Hepatocyte (in vitro differentiated cells): ENCODE measurements at regions not wholly inside any gene's neighbourhood (a gene's known extent, or its start where the extent isn't known, plus 50 kb on each side); places are given as distances from the start of the nearest gene placed in this dataset.

ENCODE experiments used
- DNase-seq: peaks from one replicate; pipeline ENCODE4 v3.0.0-alpha.2; 2016; ENCODE audit warnings: low spot score
- H2AFZ ChIP-seq: fragments of 200-600 bp; sonication (generic); 2 replicates; pipeline ENCODE4 v1.6.0; 2016; ENCODE audit warnings: antibody characterized with exemption, mild to moderate bottlenecking
- H3K27ac ChIP-seq: fragments of 200-600 bp; sonication (generic); 2 replicates; pipeline ENCODE4 v1.5.1; 2016; ENCODE audit warnings: mild to moderate bottlenecking
- H3K27me3 ChIP-seq: fragments of 200-600 bp; sonication (generic); 2 replicates; pipeline ENCODE4 v1.6.1; 2016
- H3K36me3 ChIP-seq: fragments of 200-600 bp; sonication (generic); replicated peaks from 2 replicates; pipeline ENCODE4 v1.5.1; 2016; ENCODE audit warnings: low read depth; ENCODE audit not compliant: insufficient read depth
- H3K4me1 ChIP-seq: fragments of 200-600 bp; sonication (generic); 2 replicates; pipeline ENCODE4 v1.5.1; 2016; ENCODE audit warnings: mild to moderate bottlenecking, moderate library complexity; ENCODE audit not compliant: insufficient read depth
- H3K4me2 ChIP-seq: fragments of 200-600 bp; sonication (generic); 2 replicates; pipeline ENCODE4 v1.6.0; 2016
- H3K4me3 ChIP-seq: fragments of 200-600 bp; sonication (generic); 2 replicates; pipeline ENCODE4 v1.5.1; 2016; ENCODE audit warnings: mild to moderate bottlenecking
- H3K79me2 ChIP-seq: fragments of 200-600 bp; sonication (generic); 2 replicates; pipeline ENCODE4 v1.6.0; 2017; ENCODE audit warnings: mild to moderate bottlenecking
- H3K9me2 ChIP-seq: fragments of 200-600 bp; sonication (generic); replicated peaks from 2 replicates; pipeline ENCODE4 v1.6.0; 2017; ENCODE audit warnings: mild to moderate bottlenecking; ENCODE audit not compliant: insufficient read depth
- H3K9me3 ChIP-seq: fragments of 200-600 bp; sonication (generic); 2 replicates; pipeline ENCODE4 v1.5.1; 2016; ENCODE audit warnings: low read depth, mild to moderate bottlenecking
- H4K20me1 ChIP-seq: fragments of 200-600 bp; sonication (generic); 2 replicates; pipeline ENCODE4 v1.6.0; 2016; ENCODE audit warnings: mild to moderate bottlenecking; ENCODE audit not compliant: insufficient read depth, poor library complexity, severe bottlenecking
- EZH2 ChIP-seq: fragments of 200-600 bp; sonication (generic); IDR thresholded peaks from 2 replicates; pipeline ENCODE4 v1.6.1; 2016; ENCODE audit warnings: antibody characterized with exemption, mild to moderate bottlenecking, borderline replicate concordance
- EZH2phosphoT487 ChIP-seq: fragments of 200-600 bp; sonication (generic); IDR thresholded peaks from one replicate; pipeline ENCODE4 v1.6.1; 2018; ENCODE audit warnings: antibody characterized with exemption, mild to moderate bottlenecking, low read depth, moderate library complexity; ENCODE audit not compliant: unreplicated experiment, severe bottlenecking
- WGBS: methylation state at CpG from one replicate; pipeline ENCODE4 v1.1.6; 2016; ENCODE audit warnings: low lambda C conversion rate; ENCODE audit errors: missing lambda C conversion rate; 5-methylcytosine and 5-hydroxymethylcytosine counted together
- TF ChIP-seq, protein P1 (sequence below): fragments of 200-600 bp; sonication (generic); IDR thresholded peaks from 2 replicates; pipeline ENCODE4 v1.5.1; 2016; ENCODE audit warnings: antibody characterized with exemption, mild to moderate bottlenecking; ENCODE audit not compliant: poor library complexity

DNA sequence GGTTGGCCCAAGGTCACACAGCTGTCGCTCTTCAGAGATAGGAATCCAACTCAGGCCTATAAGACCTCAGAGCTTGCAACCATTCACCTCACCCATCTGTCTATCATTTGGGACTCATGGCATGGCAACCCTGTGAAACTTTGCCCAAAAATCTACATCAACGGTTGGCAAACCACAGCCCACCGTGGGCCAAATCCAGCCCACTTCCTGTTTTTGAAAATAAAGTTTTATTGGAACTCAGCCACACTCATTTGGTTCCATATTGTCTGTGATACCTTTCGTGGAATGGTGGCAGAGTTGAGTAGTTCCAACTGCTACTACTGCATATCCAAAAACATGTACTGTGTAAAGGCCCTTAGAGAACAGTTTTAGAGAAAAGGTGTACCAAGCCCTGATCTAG, 307.8 kb downstream of the MN1 start:
- WGBS: 94% methylated on average over 4 of the region's 4 CpGs
- TF ChIP-seq EZH2phosphoT487 (no peak), EZH2 (no peak)
- TF ChIP-seq, protein P1, sequence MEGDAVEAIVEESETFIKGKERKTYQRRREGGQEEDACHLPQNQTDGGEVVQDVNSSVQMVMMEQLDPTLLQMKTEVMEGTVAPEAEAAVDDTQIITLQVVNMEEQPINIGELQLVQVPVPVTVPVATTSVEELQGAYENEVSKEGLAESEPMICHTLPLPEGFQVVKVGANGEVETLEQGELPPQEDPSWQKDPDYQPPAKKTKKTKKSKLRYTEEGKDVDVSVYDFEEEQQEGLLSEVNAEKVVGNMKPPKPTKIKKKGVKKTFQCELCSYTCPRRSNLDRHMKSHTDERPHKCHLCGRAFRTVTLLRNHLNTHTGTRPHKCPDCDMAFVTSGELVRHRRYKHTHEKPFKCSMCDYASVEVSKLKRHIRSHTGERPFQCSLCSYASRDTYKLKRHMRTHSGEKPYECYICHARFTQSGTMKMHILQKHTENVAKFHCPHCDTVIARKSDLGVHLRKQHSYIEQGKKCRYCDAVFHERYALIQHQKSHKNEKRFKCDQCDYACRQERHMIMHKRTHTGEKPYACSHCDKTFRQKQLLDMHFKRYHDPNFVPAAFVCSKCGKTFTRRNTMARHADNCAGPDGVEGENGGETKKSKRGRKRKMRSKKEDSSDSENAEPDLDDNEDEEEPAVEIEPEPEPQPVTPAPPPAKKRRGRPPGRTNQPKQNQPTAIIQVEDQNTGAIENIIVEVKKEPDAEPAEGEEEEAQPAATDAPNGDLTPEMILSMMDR: no peak
- no peak overlapping the region for H3K4me3 ChIP-seq
- H3K9me2 ChIP-seq: no peaks in the 10 kb centered on the region
- H3K4me1 ChIP-seq: peaks cover 2% of the 10 kb centered on the region
- DNase-seq: no peak
- H3K79me2 ChIP-seq: no peaks in the 10 kb centered on the region
- no peak overlapping the region for H2AFZ ChIP-seq
- H3K27ac ChIP-seq: no peak overlapping the region
- no peak overlapping the region for H3K4me2 ChIP-seq
- no peaks in the 10 kb centered on the region for H3K9me3 ChIP-seq
- H3K27me3 ChIP-seq: no peaks in the 10 kb centered on the region
- H3K36me3 ChIP-seq: no peaks in the 10 kb centered on the region
- no peaks in the 10 kb centered on the region for H4K20me1 ChIP-seq

DNA sequence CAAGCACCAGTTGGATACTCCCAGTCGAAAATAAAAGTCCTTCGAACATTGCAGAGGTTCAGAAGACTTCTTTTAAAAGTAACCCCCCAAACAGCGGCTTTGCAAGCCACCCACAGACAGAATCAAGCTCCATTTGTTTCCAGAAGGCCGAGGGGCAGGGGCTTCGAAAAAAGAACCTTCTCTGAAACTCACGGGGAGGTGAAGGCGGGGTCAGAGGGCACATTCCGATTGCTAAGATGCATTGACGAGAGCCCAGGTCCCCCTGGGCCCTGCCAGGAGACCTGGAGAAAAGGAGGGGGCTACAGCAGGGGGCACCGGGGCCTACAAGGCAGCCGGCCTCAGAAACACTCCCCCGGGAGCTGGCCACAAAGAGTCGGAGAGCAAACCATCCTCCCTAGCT, 306.8 kb downstream of the MN1 start:
- TF ChIP-seq EZH2: no peak
- TF ChIP-seq, protein P1: no peak
- no peak for TF ChIP-seq EZH2phosphoT487
- Histone ChIP-seq H2AFZ (no peak overlapping the region), H3K9me3 (no peaks in the 10 kb centered on the region), H3K79me2 (no peaks in the 10 kb centered on the region), H3K4me3 (no peak overlapping the region), H3K4me2 (no peak overlapping the region), H3K4me1 (no peaks in the 10 kb centered on the region), H3K9me2 (no peaks in the 10 kb centered on the region), H3K27me3 (no peaks in the 10 kb centered on the region), H4K20me1 (no peaks in the 10 kb centered on the region), H3K27ac (no peak overlapping the region), H3K36me3 (no peaks in the 10 kb centered on the region)
- DNase-seq: no peak
- 70% methylated on average over 13 of the region's 13 CpGs for WGBS

DNA sequence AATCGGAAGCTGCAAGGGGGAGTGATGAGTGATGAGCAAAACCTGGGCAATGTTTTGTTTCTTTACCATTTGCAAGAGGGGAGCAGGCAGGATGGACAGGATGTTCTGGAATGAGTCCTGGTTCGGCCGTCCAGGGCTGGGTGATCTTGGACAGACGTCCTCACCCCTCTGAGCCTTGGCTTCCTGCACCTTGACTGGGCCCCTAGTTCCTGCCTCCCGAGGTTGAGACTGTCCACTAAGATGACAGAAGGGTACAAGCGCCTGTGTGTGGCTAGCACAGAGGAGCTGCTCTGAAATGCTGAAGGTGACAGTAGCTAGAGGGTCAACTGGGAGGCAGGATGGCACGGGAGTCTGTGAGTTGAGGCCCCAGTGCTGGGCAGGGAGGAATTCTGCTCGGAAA, 306.2 kb downstream of the MN1 start:
- Histone ChIP-seq H3K9me2 (no peaks in the 10 kb centered on the region), H2AFZ (no peak overlapping the region), H4K20me1 (no peaks in the 10 kb centered on the region), H3K36me3 (no peaks in the 10 kb centered on the region), H3K4me2 (no peak overlapping the region), H3K4me1 (no peaks in the 10 kb centered on the region), H3K4me3 (no peak overlapping the region), H3K27ac (no peak overlapping the region), H3K79me2 (no peaks in the 10 kb centered on the region), H3K9me3 (no peaks in the 10 kb centered on the region), H3K27me3 (no peaks in the 10 kb centered on the region)
- WGBS: 87% methylated on average over 8 of the region's 8 CpGs
- TF ChIP-seq EZH2: no peak
- TF ChIP-seq, protein P1: no peak
- TF ChIP-seq EZH2phosphoT487: no peak
- no peak for DNase-seq

DNA sequence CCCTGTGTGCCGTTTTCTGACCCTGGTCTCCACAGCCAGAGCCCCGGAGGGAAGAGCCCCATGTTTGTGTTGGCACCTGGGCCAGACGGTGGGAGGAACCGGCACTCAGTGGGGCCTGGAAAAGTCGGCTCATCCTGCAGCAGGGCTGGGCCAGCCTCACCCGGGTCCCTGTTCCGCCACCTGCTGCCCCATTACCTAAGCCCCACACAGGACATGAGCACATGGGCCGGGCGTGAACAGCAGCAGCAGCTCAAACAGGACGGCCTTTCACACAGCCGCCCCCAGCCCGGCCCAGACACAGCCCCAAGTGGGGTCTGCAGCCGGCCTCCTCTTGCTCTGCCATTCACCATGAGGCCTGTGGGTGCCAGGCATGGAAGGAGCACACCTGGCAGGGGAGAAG, 302.4 kb downstream of the MN1 start:
- H3K4me1 ChIP-seq: no peaks in the 10 kb centered on the region
- no peaks in the 10 kb centered on the region for H4K20me1 ChIP-seq
- H3K4me2 ChIP-seq: no peak overlapping the region
- H3K9me3 ChIP-seq: no peaks in the 10 kb centered on the region
- DNase-seq: no peak
- H2AFZ ChIP-seq: no peak overlapping the region
- WGBS: 84% methylated on average over 13 of the region's 13 CpGs
- no peaks in the 10 kb centered on the region for H3K9me2 ChIP-seq
- no peaks in the 10 kb centered on the region for H3K79me2 ChIP-seq
- no peaks in the 10 kb centered on the region for H3K36me3 ChIP-seq
- no peak overlapping the region for H3K27ac ChIP-seq
- no peak for TF ChIP-seq EZH2
- TF ChIP-seq EZH2phosphoT487: no peak
- TF ChIP-seq, protein P1: no peak
- no peaks in the 10 kb centered on the region for H3K27me3 ChIP-seq
- H3K4me3 ChIP-seq: no peak overlapping the region
